ENCODE measurements at regions not wholly inside any gene's neighbourhood (a gene's known extent, or its start where the extent isn't known, plus 50 kb on each side); places are given as distances from the start of the nearest gene placed in this dataset.
"Not testable (repeated sequence)": the region's sequence is repeated elsewhere in the genome, so short reads cannot be mapped to it uniquely, and the experiment has no call there.

GRCh38 chr1:168457296-168457695, 86.5 kb downstream of the XCL2 start:
- H3K9ac ChIP-seq (ENCODE audit: insufficient read depth, low read length, poor library complexity, severe bottlenecking); H3K27me3 ChIP-seq (ENCODE audit: control insufficient read depth in 2 of 2, insufficient read depth in 2 of 2, low read length in 2 of 2); H3K36me3 ChIP-seq (replicated peaks in 1 of 2; ENCODE audit: control insufficient read depth in 1 of 2, insufficient read depth in 2 of 2, low read length in 2 of 2); H3K27ac ChIP-seq (ENCODE audit: low read depth in 1 of 2, low read length in 2 of 2); H4K20me1 ChIP-seq (ENCODE audit: insufficient read depth, low read length); intact Hi-C loops (cut with micrococcal nuclease); H3K4me3 ChIP-seq (replicated peaks in 1 of 3; ENCODE audit: low read depth in 2 of 3, low read length in 3 of 3); H3K27me3 Mint-ChIP-seq (ENCODE audit: low read depth in 3 of 3); H2AFZ ChIP-seq (ENCODE audit: insufficient read depth, low read depth, low read length, poor library complexity, severe bottlenecking); DNase-seq; H3K36me3 Mint-ChIP-seq; H3K4me1 ChIP-seq (ENCODE audit: control insufficient read depth in 1 of 2, insufficient read depth in 2 of 2, low read length in 2 of 2); H3K27ac Mint-ChIP-seq; H3K4me2 ChIP-seq (replicated peaks; ENCODE audit: extremely low read depth, low read length, poor library complexity, severe bottlenecking); H3K4me1 Mint-ChIP-seq; H3K79me2 ChIP-seq (ENCODE audit: insufficient read depth, low read length); H3K4me3 Mint-ChIP-seq: not testable (repeated sequence)
- peaks cover 7 to 10% of the 10 kb centered on the region in 2 donors for H3K9me3 ChIP-seq (replicated peaks in 1 of 2; ENCODE audit: control insufficient read depth in 1 of 2, insufficient read depth in 1 of 2, low read length in 2 of 2)
- WGBS (ENCODE audit: insufficient coverage) = no CpG with 5 or more reads among the region's 8 CpGs
- peaks cover 8 to 28% (median 23%) of the 10 kb centered on the region in 7 donors for H3K9me3 Mint-ChIP-seq

- Mint-ChIP-seq H3K4me3 (no peak overlapping the region), H3K4me1 (peaks cover 13% of the 10 kb centered on the region), H3K36me3 (peaks cover under 1 to 2% of the 10 kb centered on the region in 2 donors), H3K27me3 (ENCODE audit: low read depth in 3 of 3) (peaks cover 0 to 3% (median 1%) of the 10 kb centered on the region in 3 donors), H3K27ac (no peak overlapping the region), H3K9me3 (peaks cover 11 to 23% (median 17%) of the 10 kb centered on the region in 7 donors)
- Histone ChIP-seq H3K9ac (ENCODE audit: insufficient read depth, low read length, poor library complexity, severe bottlenecking) (no peak overlapping the region), H3K9me3 (replicated peaks in 1 of 2; ENCODE audit: control insufficient read depth in 1 of 2, insufficient read depth in 1 of 2, low read length in 2 of 2) (peaks cover 9 to 10% of the 10 kb centered on the region in 2 donors), H4K20me1 (ENCODE audit: insufficient read depth, low read length) (no peaks in the 10 kb centered on the region), H2AFZ (ENCODE audit: insufficient read depth, low read depth, low read length, poor library complexity, severe bottlenecking) (no peak overlapping the region), H3K4me3 (replicated peaks in 1 of 3; ENCODE audit: low read depth in 2 of 3, low read length in 3 of 3) (no peak overlapping the region), H3K4me1 (ENCODE audit: control insufficient read depth in 1 of 2, insufficient read depth in 2 of 2, low read length in 2 of 2) (peaks cover 0 to 3% of the 10 kb centered on the region in 2 donors), H3K4me2 (replicated peaks; ENCODE audit: extremely low read depth, low read length, poor library complexity, severe bottlenecking) (no peak overlapping the region), H3K79me2 (ENCODE audit: insufficient read depth, low read length) (no peaks in the 10 kb centered on the region), H3K36me3 (replicated peaks in 1 of 2; ENCODE audit: control insufficient read depth in 1 of 2, insufficient read depth in 2 of 2, low read length in 2 of 2) (no peaks in the 10 kb centered on the region), H3K27me3 (ENCODE audit: control insufficient read depth in 2 of 2, insufficient read depth in 2 of 2, low read length in 2 of 2) (no peaks in the 10 kb centered on the region), H3K27ac (ENCODE audit: low read depth in 1 of 2, low read length in 2 of 2) (no peak overlapping the region)
- intact Hi-C loops (cut with micrococcal nuclease) = no loop called here
- TF ChIP-seq CTCF (IDR thresholded peaks at IDR 0.05) = no peak
- WGBS (ENCODE audit: insufficient coverage) = 83% methylated on average over 1 of the region's 2 CpGs
- no peak for DNase-seq
Observed at GRCh38 chr1:168455764-168456163, 88.0 kb downstream of the XCL2 start.

Data from CD14-positive monocyte (primary cell).